ENCODE measurements at regions not wholly inside any gene's neighbourhood (a gene's known extent, or its start where the extent isn't known, plus 50 kb on each side); places are given as distances from the start of the nearest gene placed in this dataset.

DNA sequence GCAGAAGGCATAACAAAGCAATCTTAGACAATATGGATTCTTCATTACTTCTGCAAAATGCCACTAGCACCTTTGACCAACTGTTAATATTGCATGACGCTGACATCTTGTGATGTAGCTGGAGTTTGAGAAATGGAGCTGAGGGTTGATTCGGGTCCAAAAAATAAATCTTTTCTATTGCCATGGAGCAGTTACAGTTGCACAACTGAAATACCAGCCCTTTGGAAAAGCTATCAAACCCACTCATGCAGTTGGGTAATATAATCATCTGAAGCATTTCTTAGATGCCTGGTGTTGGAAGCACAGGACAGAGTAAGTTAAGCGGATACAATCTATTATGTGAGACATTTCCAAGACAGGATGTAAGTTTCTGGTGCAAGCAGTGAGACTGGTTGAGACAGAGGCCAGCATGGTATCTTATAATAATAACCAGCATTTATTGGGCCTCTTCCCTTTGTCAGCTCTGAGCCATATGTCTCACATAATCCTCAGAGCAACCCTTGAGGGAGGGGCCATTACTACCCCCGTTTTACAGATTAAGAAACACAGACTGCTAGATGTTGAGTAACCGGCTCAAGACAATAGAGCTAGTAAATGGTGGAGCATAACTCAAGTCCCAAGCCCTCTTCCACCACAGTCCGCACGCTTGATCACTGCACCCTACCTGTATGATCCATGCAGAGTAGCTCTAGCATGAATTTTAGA lies 74.9 kb upstream of the CAPRIN1 start:
- TF ChIP-seq POLR2AphosphoS5 (IDR thresholded peaks at IDR 0.05; ENCODE audit: low read depth, low read length) (no peak), TAF1 (IDR thresholded peaks at IDR 0.05; ENCODE audit: borderline replicate concordance, insufficient read depth, low read length) (no peak), SIN3A (IDR thresholded peaks at IDR 0.05; ENCODE audit: borderline replicate concordance, insufficient read depth, low read length) (no peak)
- TF ChIP-seq, protein P1, sequence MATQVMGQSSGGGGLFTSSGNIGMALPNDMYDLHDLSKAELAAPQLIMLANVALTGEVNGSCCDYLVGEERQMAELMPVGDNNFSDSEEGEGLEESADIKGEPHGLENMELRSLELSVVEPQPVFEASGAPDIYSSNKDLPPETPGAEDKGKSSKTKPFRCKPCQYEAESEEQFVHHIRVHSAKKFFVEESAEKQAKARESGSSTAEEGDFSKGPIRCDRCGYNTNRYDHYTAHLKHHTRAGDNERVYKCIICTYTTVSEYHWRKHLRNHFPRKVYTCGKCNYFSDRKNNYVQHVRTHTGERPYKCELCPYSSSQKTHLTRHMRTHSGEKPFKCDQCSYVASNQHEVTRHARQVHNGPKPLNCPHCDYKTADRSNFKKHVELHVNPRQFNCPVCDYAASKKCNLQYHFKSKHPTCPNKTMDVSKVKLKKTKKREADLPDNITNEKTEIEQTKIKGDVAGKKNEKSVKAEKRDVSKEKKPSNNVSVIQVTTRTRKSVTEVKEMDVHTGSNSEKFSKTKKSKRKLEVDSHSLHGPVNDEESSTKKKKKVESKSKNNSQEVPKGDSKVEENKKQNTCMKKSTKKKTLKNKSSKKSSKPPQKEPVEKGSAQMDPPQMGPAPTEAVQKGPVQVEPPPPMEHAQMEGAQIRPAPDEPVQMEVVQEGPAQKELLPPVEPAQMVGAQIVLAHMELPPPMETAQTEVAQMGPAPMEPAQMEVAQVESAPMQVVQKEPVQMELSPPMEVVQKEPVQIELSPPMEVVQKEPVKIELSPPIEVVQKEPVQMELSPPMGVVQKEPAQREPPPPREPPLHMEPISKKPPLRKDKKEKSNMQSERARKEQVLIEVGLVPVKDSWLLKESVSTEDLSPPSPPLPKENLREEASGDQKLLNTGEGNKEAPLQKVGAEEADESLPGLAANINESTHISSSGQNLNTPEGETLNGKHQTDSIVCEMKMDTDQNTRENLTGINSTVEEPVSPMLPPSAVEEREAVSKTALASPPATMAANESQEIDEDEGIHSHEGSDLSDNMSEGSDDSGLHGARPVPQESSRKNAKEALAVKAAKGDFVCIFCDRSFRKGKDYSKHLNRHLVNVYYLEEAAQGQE (IDR thresholded peaks at IDR 0.05; ENCODE audit: insufficient read depth in 1 of 2, low read depth in 2 of 2, low read length in 2 of 2) = no peak

All from PFSK-1 (cell line).